GM23338 (cell line): ENCODE measurements at regions not wholly inside any gene's neighbourhood (a gene's known extent, or its start where the extent isn't known, plus 50 kb on each side); places are given as distances from the start of the nearest gene placed in this dataset.

Experiments used
- ATAC-seq: fragments of 200-7000 bp; cut with Tn5 transposase; 3 replicates; pipeline ENCODE4 v1.9.1; 2020
- DNase-seq: peaks from one replicate; pipeline ENCODE4 v3.0.0-alpha.2; 2015; ENCODE audit warnings: low spot score
- H2AFZ ChIP-seq: fragments of 200-600 bp; sonication (generic); 2 replicates; pipeline ENCODE4 v1.8.0; 2016; ENCODE audit warnings: antibody characterized with exemption, mild to moderate bottlenecking, moderate library complexity
- H3F3A ChIP-seq: fragments of 200-600 bp; sonication (generic); replicated peaks from 2 replicates; pipeline ENCODE4 v1.8.0; 2017; ENCODE audit warnings: antibody characterized with exemption, mixed run types, low read depth
- H3K27ac ChIP-seq: fragments of 200-600 bp; sonication (generic); 2 replicates; pipeline ENCODE4 v1.6.1; 2016; ENCODE audit warnings: low read depth
- H3K27me3 ChIP-seq: fragments of 200-600 bp; sonication (generic); 2 replicates; pipeline ENCODE4 v1.8.0; 2016; ENCODE audit warnings: mild to moderate bottlenecking, mixed run types, moderate library complexity; ENCODE audit not compliant: insufficient read depth
- H3K36me3 ChIP-seq: fragments of 200-600 bp; sonication (generic); 2 replicates; pipeline ENCODE4 v1.8.0; 2016; ENCODE audit warnings: mild to moderate bottlenecking; ENCODE audit not compliant: insufficient read depth
- H3K4me1 ChIP-seq: fragments of 200-600 bp; sonication (generic); 2 replicates; pipeline ENCODE4 v1.8.0; 2016; ENCODE audit warnings: mild to moderate bottlenecking, moderate library complexity; ENCODE audit not compliant: insufficient read depth
- H3K4me2 ChIP-seq: fragments of 200-600 bp; sonication (generic); 2 replicates; pipeline ENCODE4 v1.7.1; 2017; ENCODE audit warnings: mixed run types
- H3K4me3 ChIP-seq: fragments of 200-600 bp; sonication (generic); 2 replicates; pipeline ENCODE4 v1.6.1; 2016; ENCODE audit warnings: mixed run types
- H3K79me2 ChIP-seq: fragments of 200-600 bp; sonication (generic); replicated peaks from 2 replicates; pipeline ENCODE4 v1.8.0; 2017; ENCODE audit warnings: mild to moderate bottlenecking; ENCODE audit not compliant: insufficient read depth
- H3K9me2 ChIP-seq: fragments of 200-600 bp; sonication (generic); 2 replicates; pipeline ENCODE4 v1.8.0; 2017; ENCODE audit not compliant: insufficient read depth
- H4K20me1 ChIP-seq: fragments of 200-600 bp; sonication (generic); replicated peaks from 2 replicates; pipeline ENCODE4 v1.8.0; 2017; ENCODE audit warnings: mild to moderate bottlenecking; ENCODE audit not compliant: insufficient read depth
- H3K27ac Mint-ChIP-seq: 2 replicates; pipeline ENCODE4 v1.8.0; 2020; ENCODE audit warnings: inconsistent platforms, mild to moderate bottlenecking, moderate library complexity, mixed read lengths
- H3K27me3 Mint-ChIP-seq: 3 replicates; pipeline ENCODE4 v1.8.0; 2022; ENCODE audit warnings: low read depth, mild to moderate bottlenecking, moderate library complexity, mixed read lengths, inconsistent platforms; ENCODE audit not compliant: insufficient read depth, poor library complexity
- H3K36me3 Mint-ChIP-seq: 3 replicates; pipeline ENCODE4 v1.8.0; 2021; ENCODE audit warnings: low read depth, mild to moderate bottlenecking, inconsistent platforms, moderate library complexity, mixed read lengths
- H3K4me1 Mint-ChIP-seq: 3 replicates; pipeline ENCODE4 v1.8.0; 2020; ENCODE audit warnings: mild to moderate bottlenecking, inconsistent platforms, mixed read lengths
- H3K4me3 Mint-ChIP-seq: 3 replicates; pipeline ENCODE4 v1.8.0; 2021; ENCODE audit warnings: moderate library complexity, mild to moderate bottlenecking, inconsistent platforms, mixed read lengths
- H3K9me3 Mint-ChIP-seq: 3 replicates; pipeline ENCODE4 v1.8.0; 2020; ENCODE audit warnings: moderate library complexity, mild to moderate bottlenecking, inconsistent platforms, mixed read lengths
- EZH2 ChIP-seq: fragments of 200-600 bp; sonication (generic); IDR thresholded peaks from one replicate; pipeline ENCODE4 v1.8.0; 2017; ENCODE audit warnings: antibody characterized with exemption, mild to moderate bottlenecking, low read depth; ENCODE audit not compliant: unreplicated experiment
- JUNB ChIP-seq: IDR thresholded peaks from one replicate; pipeline ENCODE4 v1.6.1; 2016; ENCODE audit warnings: antibody characterized with exemption; ENCODE audit not compliant: unreplicated experiment
- NANOG ChIP-seq: IDR thresholded peaks from 2 replicates; pipeline ENCODE4 v1.6.1; 2016; ENCODE audit warnings: antibody characterized with exemption, borderline replicate concordance
- POLR2AphosphoS5 ChIP-seq: IDR thresholded peaks from 2 replicates; pipeline ENCODE4 v1.6.1; 2016; ENCODE audit warnings: antibody characterized with exemption, low read depth
- STAT1 ChIP-seq: IDR thresholded peaks from one replicate; pipeline ENCODE4 v1.6.1; 2016; ENCODE audit warnings: antibody characterized with exemption; ENCODE audit not compliant: unreplicated experiment
- ZNF331 ChIP-seq: fragments of 250-450 bp; sonication (Bioruptor Pico); IDR thresholded peaks from 2 replicates; pipeline ENCODE4 v1.5.0; 2020; ENCODE audit warnings: low read depth, mild to moderate bottlenecking, moderate library complexity
- TF ChIP-seq, protein P1 (sequence below): IDR thresholded peaks from 2 replicates; pipeline ENCODE4 v1.6.1; 2016; ENCODE audit warnings: antibody characterized with exemption
- TF ChIP-seq, protein P2 (sequence below): fragments of 250-450 bp; sonication (Bioruptor Pico); IDR thresholded peaks from 2 replicates; pipeline ENCODE4 v1.5.0; 2020; ENCODE audit warnings: mild to moderate bottlenecking, moderate library complexity
- TF ChIP-seq, protein P3 (sequence below), 2 experiments: fragments of 200-600 bp in 1 of 2; sonication (generic) in 1 of 2; conservative IDR thresholded peaks; 2 replicates each; pipeline versions ENCODE4 v1.5.1 to v1.6.1; 2016 to 2017; ENCODE audit warnings: antibody characterized with exemption in 2 of 2, low read depth in 2 of 2, mild to moderate bottlenecking in 2 of 2, moderate library complexity in 1 of 2
- TF ChIP-seq, protein P4 (sequence below): IDR thresholded peaks from one replicate; pipeline ENCODE4 v1.6.1; 2018; ENCODE audit warnings: antibody characterized with exemption; ENCODE audit not compliant: unreplicated experiment

DNA sequence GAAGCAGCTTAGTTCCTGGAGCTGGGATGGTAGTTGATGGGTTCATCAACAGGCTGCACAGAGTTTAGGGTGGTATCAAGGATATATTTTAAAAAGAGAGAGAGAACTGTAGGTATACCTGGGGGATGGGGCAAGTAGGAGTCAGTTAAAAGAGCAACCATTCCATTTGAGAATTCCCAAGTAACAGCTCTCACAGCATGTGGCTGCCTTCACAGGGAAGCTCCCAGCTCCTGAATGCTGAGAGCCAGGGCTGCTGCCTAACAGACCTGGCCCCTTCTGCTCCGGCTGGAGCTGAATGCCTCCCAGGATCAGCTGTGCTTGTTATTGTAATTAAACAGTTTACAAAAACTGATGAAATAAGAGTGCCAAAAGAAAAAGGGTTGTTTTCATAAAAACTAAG, 58.8 kb upstream of the GPR26 start:
- Histone ChIP-seq H3K79me2 (no peaks in the 10 kb centered on the region), H3K4me3 (peak overlapping the region; percentile 24; the same call in 1 of the 2 replicates), H2AFZ (no peak overlapping the region), H3K4me2 (peak overlapping the region; percentile 65), H4K20me1 (no peaks in the 10 kb centered on the region), H3K27me3 (no peaks in the 10 kb centered on the region), H3K36me3 (no peaks in the 10 kb centered on the region), H3K4me1 (peaks cover 37% of the 10 kb centered on the region), H3K27ac (peak overlapping the region; percentile 16; the same call in 1 of the 2 replicates), H3F3A (no peaks in the 10 kb centered on the region), H3K9me2 (peaks cover 9% of the 10 kb centered on the region)
- H3K9me3 Mint-ChIP-seq = no peaks in the 10 kb centered on the region
- H3K36me3 Mint-ChIP-seq = no peaks in the 10 kb centered on the region
- H3K27ac Mint-ChIP-seq = peak overlapping the region; percentile 87
- TF ChIP-seq STAT1 = no peak
- TF ChIP-seq, protein P1, sequence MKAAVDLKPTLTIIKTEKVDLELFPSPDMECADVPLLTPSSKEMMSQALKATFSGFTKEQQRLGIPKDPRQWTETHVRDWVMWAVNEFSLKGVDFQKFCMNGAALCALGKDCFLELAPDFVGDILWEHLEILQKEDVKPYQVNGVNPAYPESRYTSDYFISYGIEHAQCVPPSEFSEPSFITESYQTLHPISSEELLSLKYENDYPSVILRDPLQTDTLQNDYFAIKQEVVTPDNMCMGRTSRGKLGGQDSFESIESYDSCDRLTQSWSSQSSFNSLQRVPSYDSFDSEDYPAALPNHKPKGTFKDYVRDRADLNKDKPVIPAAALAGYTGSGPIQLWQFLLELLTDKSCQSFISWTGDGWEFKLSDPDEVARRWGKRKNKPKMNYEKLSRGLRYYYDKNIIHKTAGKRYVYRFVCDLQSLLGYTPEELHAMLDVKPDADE = no peak
- TF ChIP-seq ZNF331 (CRISPR knock-in tag) = no peak
- TF ChIP-seq, protein P2, sequence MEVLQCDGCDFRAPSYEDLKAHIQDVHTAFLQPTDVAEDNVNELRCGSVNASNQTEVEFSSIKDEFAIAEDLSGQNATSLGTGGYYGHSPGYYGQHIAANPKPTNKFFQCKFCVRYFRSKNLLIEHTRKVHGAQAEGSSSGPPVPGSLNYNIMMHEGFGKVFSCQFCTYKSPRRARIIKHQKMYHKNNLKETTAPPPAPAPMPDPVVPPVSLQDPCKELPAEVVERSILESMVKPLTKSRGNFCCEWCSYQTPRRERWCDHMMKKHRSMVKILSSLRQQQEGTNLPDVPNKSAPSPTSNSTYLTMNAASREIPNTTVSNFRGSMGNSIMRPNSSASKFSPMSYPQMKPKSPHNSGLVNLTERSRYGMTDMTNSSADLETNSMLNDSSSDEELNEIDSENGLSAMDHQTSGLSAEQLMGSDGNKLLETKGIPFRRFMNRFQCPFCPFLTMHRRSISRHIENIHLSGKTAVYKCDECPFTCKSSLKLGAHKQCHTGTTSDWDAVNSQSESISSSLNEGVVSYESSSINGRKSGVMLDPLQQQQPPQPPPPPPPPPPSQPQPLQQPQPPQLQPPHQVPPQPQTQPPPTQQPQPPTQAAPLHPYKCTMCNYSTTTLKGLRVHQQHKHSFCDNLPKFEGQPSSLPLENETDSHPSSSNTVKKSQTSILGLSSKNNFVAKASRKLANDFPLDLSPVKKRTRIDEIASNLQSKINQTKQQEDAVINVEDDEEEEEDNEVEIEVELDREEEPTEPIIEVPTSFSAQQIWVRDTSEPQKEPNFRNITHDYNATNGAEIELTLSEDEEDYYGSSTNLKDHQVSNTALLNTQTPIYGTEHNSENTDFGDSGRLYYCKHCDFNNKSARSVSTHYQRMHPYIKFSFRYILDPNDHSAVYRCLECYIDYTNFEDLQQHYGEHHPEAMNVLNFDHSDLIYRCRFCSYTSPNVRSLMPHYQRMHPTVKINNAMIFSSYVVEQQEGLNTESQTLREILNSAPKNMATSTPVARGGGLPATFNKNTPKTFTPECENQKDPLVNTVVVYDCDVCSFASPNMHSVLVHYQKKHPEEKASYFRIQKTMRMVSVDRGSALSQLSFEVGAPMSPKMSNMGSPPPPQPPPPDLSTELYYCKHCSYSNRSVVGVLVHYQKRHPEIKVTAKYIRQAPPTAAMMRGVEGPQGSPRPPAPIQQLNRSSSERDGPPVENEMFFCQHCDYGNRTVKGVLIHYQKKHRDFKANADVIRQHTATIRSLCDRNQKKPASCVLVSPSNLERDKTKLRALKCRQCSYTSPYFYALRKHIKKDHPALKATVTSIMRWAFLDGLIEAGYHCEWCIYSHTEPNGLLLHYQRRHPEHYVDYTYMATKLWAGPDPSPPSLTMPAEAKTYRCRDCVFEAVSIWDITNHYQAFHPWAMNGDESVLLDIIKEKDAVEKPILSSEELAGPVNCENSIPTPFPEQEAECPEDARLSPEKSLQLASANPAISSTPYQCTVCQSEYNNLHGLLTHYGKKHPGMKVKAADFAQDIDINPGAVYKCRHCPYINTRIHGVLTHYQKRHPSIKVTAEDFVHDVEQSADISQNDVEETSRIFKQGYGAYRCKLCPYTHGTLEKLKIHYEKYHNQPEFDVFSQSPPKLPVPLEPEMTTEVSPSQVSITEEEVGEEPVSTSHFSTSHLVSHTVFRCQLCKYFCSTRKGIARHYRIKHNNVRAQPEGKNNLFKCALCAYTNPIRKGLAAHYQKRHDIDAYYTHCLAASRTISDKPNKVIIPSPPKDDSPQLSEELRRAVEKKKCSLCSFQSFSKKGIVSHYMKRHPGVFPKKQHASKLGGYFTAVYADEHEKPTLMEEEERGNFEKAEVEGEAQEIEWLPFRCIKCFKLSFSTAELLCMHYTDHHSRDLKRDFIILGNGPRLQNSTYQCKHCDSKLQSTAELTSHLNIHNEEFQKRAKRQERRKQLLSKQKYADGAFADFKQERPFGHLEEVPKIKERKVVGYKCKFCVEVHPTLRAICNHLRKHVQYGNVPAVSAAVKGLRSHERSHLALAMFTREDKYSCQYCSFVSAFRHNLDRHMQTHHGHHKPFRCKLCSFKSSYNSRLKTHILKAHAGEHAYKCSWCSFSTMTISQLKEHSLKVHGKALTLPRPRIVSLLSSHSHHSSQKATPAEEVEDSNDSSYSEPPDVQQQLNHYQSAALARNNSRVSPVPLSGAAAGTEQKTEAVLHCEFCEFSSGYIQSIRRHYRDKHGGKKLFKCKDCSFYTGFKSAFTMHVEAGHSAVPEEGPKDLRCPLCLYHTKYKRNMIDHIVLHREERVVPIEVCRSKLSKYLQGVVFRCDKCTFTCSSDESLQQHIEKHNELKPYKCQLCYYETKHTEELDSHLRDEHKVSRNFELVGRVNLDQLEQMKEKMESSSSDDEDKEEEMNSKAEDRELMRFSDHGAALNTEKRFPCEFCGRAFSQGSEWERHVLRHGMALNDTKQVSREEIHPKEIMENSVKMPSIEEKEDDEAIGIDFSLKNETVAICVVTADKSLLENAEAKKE (CRISPR knock-in tag) = peak; percentile 70; the same call in 1 of the 2 replicates
- TF ChIP-seq NANOG = peak; percentile 54
- TF ChIP-seq, protein P3, sequence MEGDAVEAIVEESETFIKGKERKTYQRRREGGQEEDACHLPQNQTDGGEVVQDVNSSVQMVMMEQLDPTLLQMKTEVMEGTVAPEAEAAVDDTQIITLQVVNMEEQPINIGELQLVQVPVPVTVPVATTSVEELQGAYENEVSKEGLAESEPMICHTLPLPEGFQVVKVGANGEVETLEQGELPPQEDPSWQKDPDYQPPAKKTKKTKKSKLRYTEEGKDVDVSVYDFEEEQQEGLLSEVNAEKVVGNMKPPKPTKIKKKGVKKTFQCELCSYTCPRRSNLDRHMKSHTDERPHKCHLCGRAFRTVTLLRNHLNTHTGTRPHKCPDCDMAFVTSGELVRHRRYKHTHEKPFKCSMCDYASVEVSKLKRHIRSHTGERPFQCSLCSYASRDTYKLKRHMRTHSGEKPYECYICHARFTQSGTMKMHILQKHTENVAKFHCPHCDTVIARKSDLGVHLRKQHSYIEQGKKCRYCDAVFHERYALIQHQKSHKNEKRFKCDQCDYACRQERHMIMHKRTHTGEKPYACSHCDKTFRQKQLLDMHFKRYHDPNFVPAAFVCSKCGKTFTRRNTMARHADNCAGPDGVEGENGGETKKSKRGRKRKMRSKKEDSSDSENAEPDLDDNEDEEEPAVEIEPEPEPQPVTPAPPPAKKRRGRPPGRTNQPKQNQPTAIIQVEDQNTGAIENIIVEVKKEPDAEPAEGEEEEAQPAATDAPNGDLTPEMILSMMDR (conservative IDR thresholded peaks at IDR 0.05; ENCODE audit: low read depth in 2 of 2) = no peak
- TF ChIP-seq JUNB = no peak
- TF ChIP-seq, protein P4, sequence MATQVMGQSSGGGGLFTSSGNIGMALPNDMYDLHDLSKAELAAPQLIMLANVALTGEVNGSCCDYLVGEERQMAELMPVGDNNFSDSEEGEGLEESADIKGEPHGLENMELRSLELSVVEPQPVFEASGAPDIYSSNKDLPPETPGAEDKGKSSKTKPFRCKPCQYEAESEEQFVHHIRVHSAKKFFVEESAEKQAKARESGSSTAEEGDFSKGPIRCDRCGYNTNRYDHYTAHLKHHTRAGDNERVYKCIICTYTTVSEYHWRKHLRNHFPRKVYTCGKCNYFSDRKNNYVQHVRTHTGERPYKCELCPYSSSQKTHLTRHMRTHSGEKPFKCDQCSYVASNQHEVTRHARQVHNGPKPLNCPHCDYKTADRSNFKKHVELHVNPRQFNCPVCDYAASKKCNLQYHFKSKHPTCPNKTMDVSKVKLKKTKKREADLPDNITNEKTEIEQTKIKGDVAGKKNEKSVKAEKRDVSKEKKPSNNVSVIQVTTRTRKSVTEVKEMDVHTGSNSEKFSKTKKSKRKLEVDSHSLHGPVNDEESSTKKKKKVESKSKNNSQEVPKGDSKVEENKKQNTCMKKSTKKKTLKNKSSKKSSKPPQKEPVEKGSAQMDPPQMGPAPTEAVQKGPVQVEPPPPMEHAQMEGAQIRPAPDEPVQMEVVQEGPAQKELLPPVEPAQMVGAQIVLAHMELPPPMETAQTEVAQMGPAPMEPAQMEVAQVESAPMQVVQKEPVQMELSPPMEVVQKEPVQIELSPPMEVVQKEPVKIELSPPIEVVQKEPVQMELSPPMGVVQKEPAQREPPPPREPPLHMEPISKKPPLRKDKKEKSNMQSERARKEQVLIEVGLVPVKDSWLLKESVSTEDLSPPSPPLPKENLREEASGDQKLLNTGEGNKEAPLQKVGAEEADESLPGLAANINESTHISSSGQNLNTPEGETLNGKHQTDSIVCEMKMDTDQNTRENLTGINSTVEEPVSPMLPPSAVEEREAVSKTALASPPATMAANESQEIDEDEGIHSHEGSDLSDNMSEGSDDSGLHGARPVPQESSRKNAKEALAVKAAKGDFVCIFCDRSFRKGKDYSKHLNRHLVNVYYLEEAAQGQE = no peak
- no peak for TF ChIP-seq POLR2AphosphoS5
- TF ChIP-seq EZH2 = no peak
- H3K4me1 Mint-ChIP-seq = peaks cover 38% of the 10 kb centered on the region
- ATAC-seq = peak; percentile 95
- DNase-seq = peak; percentile 88
- H3K27me3 Mint-ChIP-seq = peaks cover 2% of the 10 kb centered on the region
- H3K4me3 Mint-ChIP-seq = peak overlapping the region; percentile 55
